Astrocyte (in vitro differentiated cells and primary cell): ENCODE measurements at regions not wholly inside any gene's neighbourhood (a gene's known extent, or its start where the extent isn't known, plus 50 kb on each side); places are given as distances from the start of the nearest gene placed in this dataset.
"Not testable (repeated sequence)": the region's sequence is repeated elsewhere in the genome, so short reads cannot be mapped to it uniquely, and the experiment has no call there.

Experiments used
- DNase-seq: peaks from one replicate; pipeline ENCODE4 v3.0.0-alpha.2; 2010; ENCODE audit warnings: low read depth
- FAIRE-seq: peaks from 2 replicates; lab custom pipeline; 2011; peaks lifted over from hg19 to GRCh38; lab: Jason Lieb, UNC
- H2AFZ ChIP-seq: 2 replicates; pipeline ENCODE4 v1.6.0; 2012; ENCODE audit warnings: low read depth, low read length, inconsistent platforms
- H3K27ac ChIP-seq: 2 replicates; pipeline ENCODE4 v1.5.1; 2011; ENCODE audit warnings: low read depth, low read length, inconsistent platforms
- H3K27me3 ChIP-seq: 2 replicates; pipeline ENCODE4 v1.6.0; 2011; ENCODE audit warnings: low read length, inconsistent platforms; ENCODE audit not compliant: insufficient read depth
- H3K36me3 ChIP-seq: 2 replicates; pipeline ENCODE4 v1.5.1; 2011; ENCODE audit warnings: low read length, inconsistent platforms; ENCODE audit not compliant: insufficient read depth
- H3K4me1 ChIP-seq: 2 replicates; pipeline ENCODE4 v1.5.1; 2011; ENCODE audit warnings: low read length, inconsistent platforms; ENCODE audit not compliant: insufficient read depth
- H3K4me2 ChIP-seq: 2 replicates; pipeline ENCODE4 v1.6.0; 2012; ENCODE audit warnings: low read length, inconsistent platforms
- H3K4me3 ChIP-seq: 2 replicates; pipeline ENCODE4 v1.5.1; 2011; ENCODE audit warnings: low read depth, mild to moderate bottlenecking, low read length, inconsistent platforms; ENCODE audit not compliant: insufficient read depth
- H3K79me2 ChIP-seq: 2 replicates; pipeline ENCODE4 v1.6.0; 2012; ENCODE audit warnings: mild to moderate bottlenecking, low read length, inconsistent platforms; ENCODE audit not compliant: insufficient read depth
- H3K9ac ChIP-seq: 2 replicates; pipeline ENCODE4 v1.6.0; 2012; ENCODE audit warnings: mild to moderate bottlenecking, low read length, inconsistent platforms
- H3K9me3 ChIP-seq: 2 replicates; pipeline ENCODE4 v1.5.1; 2012; ENCODE audit warnings: low read depth, mild to moderate bottlenecking, low read length, inconsistent platforms; ENCODE audit not compliant: insufficient read depth
- H4K20me1 ChIP-seq: 2 replicates; pipeline ENCODE4 v1.6.0; 2012; ENCODE audit warnings: low read length, inconsistent platforms; ENCODE audit not compliant: insufficient read depth
- H3K27ac Mint-ChIP-seq: one replicate; pipeline ENCODE4 v1.8.0; 2021; ENCODE audit warnings: mild to moderate bottlenecking, mixed read lengths; ENCODE audit not compliant: unreplicated experiment
- H3K27me3 Mint-ChIP-seq: one replicate; pipeline ENCODE4 v1.8.0; 2021; ENCODE audit warnings: low read depth, mixed read lengths; ENCODE audit not compliant: unreplicated experiment
- H3K36me3 Mint-ChIP-seq: one replicate; pipeline ENCODE4 v1.8.0; 2021; ENCODE audit warnings: low read depth, mixed read lengths; ENCODE audit not compliant: unreplicated experiment
- H3K4me1 Mint-ChIP-seq: one replicate; pipeline ENCODE4 v1.8.0; 2021; ENCODE audit warnings: low read depth, mixed read lengths; ENCODE audit not compliant: unreplicated experiment
- H3K4me3 Mint-ChIP-seq: one replicate; pipeline ENCODE4 v1.8.0; 2021; ENCODE audit warnings: mild to moderate bottlenecking, moderate library complexity, mixed read lengths; ENCODE audit not compliant: unreplicated experiment
- H3K9me3 Mint-ChIP-seq: one replicate; pipeline ENCODE4 v1.8.0; 2021; ENCODE audit warnings: mild to moderate bottlenecking, mixed read lengths; ENCODE audit not compliant: unreplicated experiment
- CTCF ChIP-seq: IDR thresholded peaks from 2 replicates; pipeline ENCODE4 v1.5.1; 2011; ENCODE audit warnings: low read depth, mild to moderate bottlenecking, inconsistent platforms, low read length, moderate library complexity; ENCODE audit not compliant: insufficient read depth
- EZH2 ChIP-seq: IDR thresholded peaks from 2 replicates; pipeline ENCODE4 v1.6.1; 2012; ENCODE audit warnings: mild to moderate bottlenecking, low read length, inconsistent platforms; ENCODE audit not compliant: insufficient read depth

GRCh38 chr12:27163894-27164293 lies 80.2 kb upstream of the STK38L start:
- Mint-ChIP-seq H3K4me1 (peaks cover 7% of the 10 kb centered on the region), H3K27me3 (no peaks in the 10 kb centered on the region), H3K9me3 (peaks cover 5% of the 10 kb centered on the region), H3K27ac (no peak overlapping the region), H3K4me3 (no peak overlapping the region), H3K36me3 (peaks cover 2% of the 10 kb centered on the region)
- no peak overlapping the region for H3K4me3 ChIP-seq
- no peak for DNase-seq
- H2AFZ ChIP-seq, result no peak overlapping the region
- H4K20me1 ChIP-seq, result no peaks in the 10 kb centered on the region
- H3K4me2 ChIP-seq, result peak overlapping the region; percentile 33
- no peak overlapping the region for H3K27ac ChIP-seq
- TF ChIP-seq EZH2 (no peak), CTCF (no peak)
- no peak overlapping the region for H3K9ac ChIP-seq
- no peak for FAIRE-seq
- no peaks in the 10 kb centered on the region for H3K27me3 ChIP-seq
- no peaks in the 10 kb centered on the region for H3K9me3 ChIP-seq
- H3K79me2 ChIP-seq, result no peaks in the 10 kb centered on the region
- H3K4me1 ChIP-seq, result peaks cover 14% of the 10 kb centered on the region
- H3K36me3 ChIP-seq, result no peaks in the 10 kb centered on the region

GRCh38 chr12:27164330-27165040 lies 79.6 kb upstream of the STK38L start:
- Histone ChIP-seq H2AFZ (no peak overlapping the region), H3K9me3 (no peaks in the 10 kb centered on the region), H3K27me3 (no peaks in the 10 kb centered on the region), H3K4me3 (no peak overlapping the region), H3K79me2 (no peaks in the 10 kb centered on the region), H3K27ac (no peak overlapping the region), H3K36me3 (no peaks in the 10 kb centered on the region), H3K9ac (no peak overlapping the region), H3K4me2 (no peak overlapping the region), H3K4me1 (peaks cover 14% of the 10 kb centered on the region), H4K20me1 (no peaks in the 10 kb centered on the region)
- no peak for TF ChIP-seq CTCF
- no peak for TF ChIP-seq EZH2
- Mint-ChIP-seq H3K4me1 (peaks cover 7% of the 10 kb centered on the region), H3K4me3 (no peak overlapping the region), H3K27me3 (no peaks in the 10 kb centered on the region), H3K27ac (no peak overlapping the region), H3K9me3 (peaks cover 6% of the 10 kb centered on the region), H3K36me3 (no peaks in the 10 kb centered on the region)
- FAIRE-seq (no peak), DNase-seq (no peak)

GRCh38 chr12:27165958-27166357 lies 78.1 kb upstream of the STK38L start:
- not testable (repeated sequence) for FAIRE-seq, H3K36me3 ChIP-seq, H3K9ac ChIP-seq, H3K4me1 Mint-ChIP-seq, H3K36me3 Mint-ChIP-seq, H2AFZ ChIP-seq, H3K4me3 Mint-ChIP-seq, H3K27me3 ChIP-seq, H3K27ac ChIP-seq, H4K20me1 ChIP-seq, H3K79me2 ChIP-seq, H3K27ac Mint-ChIP-seq, H3K4me3 ChIP-seq, H3K9me3 ChIP-seq, H3K4me2 ChIP-seq, H3K27me3 Mint-ChIP-seq, DNase-seq
- peaks cover 11% of the 10 kb centered on the region for H3K9me3 Mint-ChIP-seq
- H3K4me1 ChIP-seq, result peaks cover 14% of the 10 kb centered on the region

GRCh38 chr12:27171494-27171893 lies 72.6 kb upstream of the STK38L start:
- H3K36me3 ChIP-seq, FAIRE-seq: not testable (repeated sequence)

More at GRCh38 chr12:27171494-27171893, 72.6 kb upstream of the STK38L start:
- not testable (repeated sequence) for DNase-seq, H3K79me2 ChIP-seq, H4K20me1 ChIP-seq, H3K27me3 Mint-ChIP-seq, H3K4me2 ChIP-seq, H3K4me3 Mint-ChIP-seq, H3K4me1 ChIP-seq, H3K4me3 ChIP-seq, H3K36me3 Mint-ChIP-seq, H3K9me3 ChIP-seq, H3K9ac ChIP-seq, H3K27ac ChIP-seq, H3K27me3 ChIP-seq, H2AFZ ChIP-seq
- H3K4me1 Mint-ChIP-seq, result peaks cover 23% of the 10 kb centered on the region
- H3K9me3 Mint-ChIP-seq, result peaks cover 18% of the 10 kb centered on the region
- H3K27ac Mint-ChIP-seq, result peak overlapping the region; percentile 36
